ENCODE measurements at regions not wholly inside any gene's neighbourhood (a gene's known extent, or its start where the extent isn't known, plus 50 kb on each side); places are given as distances from the start of the nearest gene placed in this dataset.
"Not testable (repeated sequence)": the region's sequence is repeated elsewhere in the genome, so short reads cannot be mapped to it uniquely, and the experiment has no call there.

GRCh38 chr2:174671532-174671931, 73.9 kb upstream of the WIPF1 start:
- TF ChIP-seq POLR2A, CTCF (IDR thresholded peaks at IDR 0.05): not testable (repeated sequence)
